Breast epithelium (tissue), 3 donors: ENCODE measurements at regions not wholly inside any gene's neighbourhood (a gene's known extent, or its start where the extent isn't known, plus 50 kb on each side); places are given as distances from the start of the nearest gene placed in this dataset.

Source experiments
- POLR2A ChIP-seq: fragments of 450-650 bp; IDR thresholded peaks from one replicate; pipeline ENCODE4 v1.6.1; 2016; ENCODE audit warnings: antibody characterized with exemption, mild to moderate bottlenecking, moderate library complexity
- POLR2AphosphoS5 ChIP-seq, 3 donors: sonication (generic); formaldehyde crosslinking; IDR thresholded peaks; one replicate each; pipeline ENCODE4 v1.6.1; 2017; ENCODE audit warnings: antibody characterized with exemption in 3 of 3
- TF ChIP-seq, protein P1 (sequence below), 3 donors: fragments of 450-650 bp; IDR thresholded peaks; one replicate each; pipeline ENCODE4 v1.5.1; 2016 to 2017; ENCODE audit warnings: antibody characterized with exemption in 3 of 3, mild to moderate bottlenecking in 3 of 3, moderate library complexity in 3 of 3

DNA sequence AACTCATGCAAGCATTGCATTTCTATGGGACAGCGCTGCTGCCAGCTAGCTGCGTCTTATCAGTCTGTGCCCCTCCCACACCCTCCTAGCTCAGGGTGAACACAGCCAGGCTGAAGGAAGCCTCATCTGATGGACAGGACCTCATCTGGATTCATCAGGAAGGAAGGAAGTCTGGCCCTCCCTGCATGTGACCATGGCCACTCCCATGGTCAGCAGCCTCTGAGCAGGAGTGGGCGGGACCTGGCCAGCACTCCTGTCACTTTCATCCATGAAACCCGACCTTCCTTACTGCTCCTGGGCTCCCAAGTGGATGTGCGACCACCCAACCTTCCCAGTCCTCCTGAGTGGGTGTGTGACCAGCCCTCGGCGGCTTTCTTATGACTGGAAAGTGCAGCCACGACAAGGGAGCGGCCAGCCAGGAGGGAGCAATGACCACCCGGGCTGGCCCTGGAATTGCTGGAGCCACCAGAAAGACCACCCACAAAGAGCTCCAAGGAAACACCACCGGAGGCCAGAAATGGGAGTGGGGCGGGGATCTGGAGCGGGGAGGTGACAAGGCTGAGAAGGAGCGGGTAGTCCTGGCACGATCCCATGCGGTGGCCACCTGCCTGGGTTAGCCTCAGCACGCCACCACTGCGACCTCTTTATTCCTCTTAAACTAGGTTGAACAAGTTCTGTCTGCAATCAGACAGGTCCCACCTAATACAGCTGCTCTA lies 241.2 kb downstream of the TTLL2 start:
- TF ChIP-seq, protein P1, sequence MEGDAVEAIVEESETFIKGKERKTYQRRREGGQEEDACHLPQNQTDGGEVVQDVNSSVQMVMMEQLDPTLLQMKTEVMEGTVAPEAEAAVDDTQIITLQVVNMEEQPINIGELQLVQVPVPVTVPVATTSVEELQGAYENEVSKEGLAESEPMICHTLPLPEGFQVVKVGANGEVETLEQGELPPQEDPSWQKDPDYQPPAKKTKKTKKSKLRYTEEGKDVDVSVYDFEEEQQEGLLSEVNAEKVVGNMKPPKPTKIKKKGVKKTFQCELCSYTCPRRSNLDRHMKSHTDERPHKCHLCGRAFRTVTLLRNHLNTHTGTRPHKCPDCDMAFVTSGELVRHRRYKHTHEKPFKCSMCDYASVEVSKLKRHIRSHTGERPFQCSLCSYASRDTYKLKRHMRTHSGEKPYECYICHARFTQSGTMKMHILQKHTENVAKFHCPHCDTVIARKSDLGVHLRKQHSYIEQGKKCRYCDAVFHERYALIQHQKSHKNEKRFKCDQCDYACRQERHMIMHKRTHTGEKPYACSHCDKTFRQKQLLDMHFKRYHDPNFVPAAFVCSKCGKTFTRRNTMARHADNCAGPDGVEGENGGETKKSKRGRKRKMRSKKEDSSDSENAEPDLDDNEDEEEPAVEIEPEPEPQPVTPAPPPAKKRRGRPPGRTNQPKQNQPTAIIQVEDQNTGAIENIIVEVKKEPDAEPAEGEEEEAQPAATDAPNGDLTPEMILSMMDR (IDR thresholded peaks at IDR 0.05): no peak
- no peak for TF ChIP-seq POLR2AphosphoS5 (IDR thresholded peaks at IDR 0.05)
- no peak for TF ChIP-seq POLR2A
